ENCODE measurements at regions not wholly inside any gene's neighbourhood (a gene's known extent, or its start where the extent isn't known, plus 50 kb on each side); places are given as distances from the start of the nearest gene placed in this dataset.

DNA sequence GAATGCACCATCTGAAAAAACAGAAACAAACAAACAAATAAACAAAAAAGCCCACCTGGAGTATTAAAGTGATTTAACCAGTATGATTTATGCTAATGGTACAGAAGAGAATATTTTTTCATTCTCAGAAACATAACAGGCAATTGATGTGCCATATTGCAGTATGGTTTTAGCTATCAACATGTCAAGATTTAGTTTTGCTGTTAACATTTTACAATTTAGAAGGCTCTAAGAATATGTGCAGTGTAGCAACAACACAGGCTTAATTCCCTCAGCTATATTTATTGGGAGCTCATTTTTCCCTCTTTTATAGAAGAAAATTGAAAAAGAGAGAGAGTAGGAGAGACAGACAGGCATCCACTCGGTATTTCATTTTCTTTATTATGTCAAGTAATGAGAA is 1022.7 kb upstream of the CITED2 start:
- no peak overlapping the region for H3K56ac ChIP-seq (ENCODE audit: low read length)
- no peaks in the 10 kb centered on the region for H3K79me2 ChIP-seq (ENCODE audit: control insufficient read depth, insufficient read depth, low read length)
- no peak overlapping the region for H3K27ac ChIP-seq (ENCODE audit: low read depth, low read length)
- no peak overlapping the region for H3K4me3 ChIP-seq (ENCODE audit: low read length)
- no peak overlapping the region for H4K5ac ChIP-seq (ENCODE audit: low read length)
- WGBS (ENCODE audit: extremely low coverage, insufficient coverage, low lambda C conversion rate) = no CpG with 5 or more reads among the region's 1 CpG
- H3K9ac ChIP-seq (ENCODE audit: low read length) = no peak overlapping the region
- no peaks in the 10 kb centered on the region for H3K27me3 ChIP-seq (ENCODE audit: insufficient read depth, low read length, poor library complexity)
- H3K18ac ChIP-seq (ENCODE audit: low read length) = no peak overlapping the region
- no peaks in the 10 kb centered on the region for H3K4me1 ChIP-seq (ENCODE audit: control insufficient read depth, low read depth, low read length)
- no peak overlapping the region for H3K4me2 ChIP-seq (ENCODE audit: low read length)
- no peak overlapping the region for H3K4ac ChIP-seq (ENCODE audit: low read depth, low read length)
- H2BK5ac ChIP-seq (ENCODE audit: low read length) = no peak overlapping the region
- no peak overlapping the region for H2BK15ac ChIP-seq (replicated peaks; ENCODE audit: low read depth)
- no peak overlapping the region for H2BK120ac ChIP-seq (ENCODE audit: low read depth, low read length)
- no peak overlapping the region for H2AK5ac ChIP-seq (ENCODE audit: low read length)
- H3K79me1 ChIP-seq (ENCODE audit: low read length) = no peaks in the 10 kb centered on the region
- no peak overlapping the region for H3K23ac ChIP-seq (ENCODE audit: low read length)
- no peak overlapping the region for H4K8ac ChIP-seq (ENCODE audit: low read depth, low read length)
- no peaks in the 10 kb centered on the region for H3K36me3 ChIP-seq (ENCODE audit: control insufficient read depth, insufficient read depth, low read length)
- no peak for DNase-seq

DNA sequence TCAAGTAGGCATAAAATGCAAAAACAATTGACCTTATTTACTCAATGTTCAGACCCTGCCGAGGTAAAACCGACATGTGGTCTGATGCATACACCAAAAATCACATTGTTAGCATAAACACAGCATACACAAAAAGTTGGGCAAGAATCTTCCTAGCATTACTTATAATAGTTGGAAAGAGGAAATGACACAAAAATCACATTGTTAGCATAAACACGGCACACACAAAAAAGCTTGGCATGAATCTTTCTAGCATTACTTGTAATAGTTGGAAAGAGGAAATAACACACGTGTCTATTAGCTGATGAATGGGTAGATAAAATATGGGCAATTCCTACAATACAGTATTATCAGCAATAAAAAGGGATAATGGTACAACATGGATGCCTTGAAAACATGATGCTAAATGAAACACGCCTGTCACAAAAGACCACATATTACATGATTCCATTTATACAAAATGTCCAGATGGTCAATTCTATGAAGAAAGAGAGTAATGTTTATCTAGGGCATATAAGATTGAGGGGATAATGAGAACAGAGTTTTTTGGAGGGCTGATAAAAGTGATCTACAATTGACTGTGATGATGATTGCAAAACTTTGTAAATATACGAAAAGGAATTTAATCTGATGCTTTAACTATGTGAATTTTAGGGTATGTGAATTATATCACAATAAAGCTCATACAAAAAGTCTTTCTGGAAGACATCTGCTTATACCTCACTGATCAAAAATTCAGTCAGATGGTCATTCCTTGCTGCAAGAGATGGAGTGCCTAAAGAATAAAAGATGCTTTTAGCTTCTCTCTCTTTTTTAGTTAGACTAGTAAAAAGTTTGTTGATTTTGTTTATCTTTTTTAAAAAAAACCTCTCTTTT is 1019.5 kb upstream of the CITED2 start:
- Histone ChIP-seq H2AK5ac (ENCODE audit: low read length) (no peak overlapping the region), H2BK120ac (ENCODE audit: low read depth, low read length) (no peak overlapping the region), H3K36me3 (ENCODE audit: control insufficient read depth, insufficient read depth, low read length) (no peaks in the 10 kb centered on the region), H3K18ac (ENCODE audit: low read length) (peak overlapping the region; percentile 9), H3K4me1 (ENCODE audit: control insufficient read depth, low read depth, low read length) (no peaks in the 10 kb centered on the region), H3K9ac (ENCODE audit: low read length) (no peak overlapping the region), H3K4me2 (ENCODE audit: low read length) (no peak overlapping the region), H3K27ac (ENCODE audit: low read depth, low read length) (no peak overlapping the region), H3K23ac (ENCODE audit: low read length) (no peak overlapping the region), H3K27me3 (ENCODE audit: insufficient read depth, low read length, poor library complexity) (no peaks in the 10 kb centered on the region), H3K4ac (ENCODE audit: low read depth, low read length) (no peak overlapping the region), H3K56ac (ENCODE audit: low read length) (no peak overlapping the region), H3K79me2 (ENCODE audit: control insufficient read depth, insufficient read depth, low read length) (no peaks in the 10 kb centered on the region), H4K5ac (ENCODE audit: low read length) (no peak overlapping the region), H2BK15ac (replicated peaks; ENCODE audit: low read depth) (no peak overlapping the region), H2BK5ac (ENCODE audit: low read length) (no peak overlapping the region), H3K79me1 (ENCODE audit: low read length) (no peaks in the 10 kb centered on the region), H3K4me3 (ENCODE audit: low read length) (no peak overlapping the region), H4K8ac (ENCODE audit: low read depth, low read length) (no peak overlapping the region)
- no peak for DNase-seq
- WGBS (ENCODE audit: extremely low coverage, insufficient coverage, low lambda C conversion rate) = no CpG with 5 or more reads among the region's 6 CpGs

DNA sequence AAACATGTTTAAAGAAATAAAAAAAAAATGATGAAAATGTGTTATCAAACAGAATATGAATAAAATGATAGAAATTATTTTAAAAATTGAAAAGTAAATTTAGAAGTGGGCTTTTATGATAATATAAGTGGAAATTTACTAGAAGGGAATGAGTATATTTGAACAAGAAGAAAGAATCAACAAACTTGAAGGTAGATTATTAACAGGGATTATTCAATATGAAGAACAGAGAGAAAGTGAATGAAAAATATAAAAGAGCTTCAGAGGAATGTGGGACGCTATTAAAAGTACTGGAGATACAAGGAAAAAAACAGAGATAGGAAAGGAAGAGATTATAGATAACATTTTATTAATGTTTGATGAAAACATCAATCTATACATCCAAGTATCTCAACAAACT is 1014.4 kb upstream of the CITED2 start:
- Histone ChIP-seq H3K79me1 (ENCODE audit: low read length) (no peaks in the 10 kb centered on the region), H3K4me1 (ENCODE audit: control insufficient read depth, low read depth, low read length) (no peaks in the 10 kb centered on the region), H2AK5ac (ENCODE audit: low read length) (no peak overlapping the region), H3K23ac (ENCODE audit: low read length) (no peak overlapping the region), H3K18ac (ENCODE audit: low read length) (no peak overlapping the region), H3K27me3 (ENCODE audit: insufficient read depth, low read length, poor library complexity) (no peaks in the 10 kb centered on the region), H3K4ac (ENCODE audit: low read depth, low read length) (no peak overlapping the region), H2BK15ac (replicated peaks; ENCODE audit: low read depth) (no peak overlapping the region), H3K27ac (ENCODE audit: low read depth, low read length) (no peak overlapping the region), H2BK120ac (ENCODE audit: low read depth, low read length) (no peak overlapping the region), H3K79me2 (ENCODE audit: control insufficient read depth, insufficient read depth, low read length) (no peaks in the 10 kb centered on the region), H3K36me3 (ENCODE audit: control insufficient read depth, insufficient read depth, low read length) (no peaks in the 10 kb centered on the region), H2BK5ac (ENCODE audit: low read length) (no peak overlapping the region), H4K5ac (ENCODE audit: low read length) (no peak overlapping the region), H3K4me3 (ENCODE audit: low read length) (no peak overlapping the region), H3K9ac (ENCODE audit: low read length) (no peak overlapping the region), H4K8ac (ENCODE audit: low read depth, low read length) (no peak overlapping the region), H3K56ac (ENCODE audit: low read length) (no peak overlapping the region), H3K4me2 (ENCODE audit: low read length) (no peak overlapping the region)
- no CpG with 5 or more reads among the region's 1 CpG for WGBS (ENCODE audit: extremely low coverage, insufficient coverage, low lambda C conversion rate)
- no peak for DNase-seq

DNA sequence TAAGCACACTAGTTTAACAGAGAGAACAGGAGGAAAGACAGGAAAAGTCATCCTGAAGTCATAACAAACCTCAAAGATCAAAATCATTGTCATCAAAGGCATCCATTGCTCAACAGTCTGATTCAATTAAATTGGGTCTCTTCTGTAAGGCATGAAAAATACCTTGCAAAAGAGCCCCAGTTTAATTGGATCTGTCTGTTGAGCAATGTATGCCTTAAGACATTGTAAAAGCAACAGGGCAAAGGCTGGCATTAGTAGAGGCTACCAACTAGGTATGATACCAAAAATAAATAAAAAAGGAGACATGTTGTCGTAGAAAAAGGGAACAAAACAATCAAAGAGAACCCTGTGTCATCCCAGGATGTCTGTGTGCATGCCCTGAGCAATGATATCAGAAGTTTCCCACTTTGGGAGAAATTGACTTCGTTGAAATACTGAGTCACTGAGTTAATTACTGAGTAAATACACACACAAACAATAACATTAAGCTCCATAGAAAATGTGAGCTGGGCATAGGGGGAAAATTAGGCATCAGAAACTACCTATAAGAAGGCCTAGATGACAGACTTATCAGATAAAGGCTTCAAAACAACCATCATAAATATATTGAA is 1013.8 kb upstream of the CITED2 start:
- Histone ChIP-seq H3K4me2 (ENCODE audit: low read length) (no peak overlapping the region), H2AK5ac (ENCODE audit: low read length) (no peak overlapping the region), H3K36me3 (ENCODE audit: control insufficient read depth, insufficient read depth, low read length) (no peaks in the 10 kb centered on the region), H3K4ac (ENCODE audit: low read depth, low read length) (no peak overlapping the region), H4K8ac (ENCODE audit: low read depth, low read length) (no peak overlapping the region), H3K4me1 (ENCODE audit: control insufficient read depth, low read depth, low read length) (no peaks in the 10 kb centered on the region), H3K56ac (ENCODE audit: low read length) (no peak overlapping the region), H3K79me2 (ENCODE audit: control insufficient read depth, insufficient read depth, low read length) (no peaks in the 10 kb centered on the region), H3K23ac (ENCODE audit: low read length) (no peak overlapping the region), H2BK15ac (replicated peaks; ENCODE audit: low read depth) (no peak overlapping the region), H3K9ac (ENCODE audit: low read length) (no peak overlapping the region), H3K79me1 (ENCODE audit: low read length) (no peaks in the 10 kb centered on the region), H4K5ac (ENCODE audit: low read length) (no peak overlapping the region), H3K18ac (ENCODE audit: low read length) (no peak overlapping the region), H2BK120ac (ENCODE audit: low read depth, low read length) (no peak overlapping the region), H2BK5ac (ENCODE audit: low read length) (no peak overlapping the region), H3K4me3 (ENCODE audit: low read length) (no peak overlapping the region), H3K27me3 (ENCODE audit: insufficient read depth, low read length, poor library complexity) (no peaks in the 10 kb centered on the region), H3K27ac (ENCODE audit: low read depth, low read length) (no peak overlapping the region)
- WGBS (ENCODE audit: extremely low coverage, insufficient coverage, low lambda C conversion rate) = no CpG with 5 or more reads among the region's 2 CpGs
- DNase-seq = no peak

DNA sequence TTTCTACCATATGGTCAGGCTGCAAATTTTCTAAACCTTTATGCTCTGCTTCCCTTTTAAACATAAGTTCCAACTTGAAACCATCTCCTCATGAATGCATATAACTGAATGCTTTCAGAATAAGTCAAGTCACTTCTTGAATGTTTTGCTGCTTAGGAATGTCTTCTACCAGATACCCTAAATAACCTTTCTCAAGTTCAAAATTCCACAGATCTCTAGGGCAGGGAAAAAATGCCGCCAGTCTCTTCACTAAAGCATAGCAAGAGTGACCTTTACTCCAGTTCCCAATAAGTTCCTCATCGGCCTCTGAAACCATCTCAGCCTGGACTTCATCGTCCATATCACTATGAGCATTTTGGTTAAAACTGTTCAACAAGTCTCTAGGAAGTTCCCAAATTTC is 1011.2 kb upstream of the CITED2 start:
- Histone ChIP-seq H3K36me3 (ENCODE audit: control insufficient read depth, insufficient read depth, low read length) (no peaks in the 10 kb centered on the region), H4K5ac (ENCODE audit: low read length) (no peak overlapping the region), H3K27me3 (ENCODE audit: insufficient read depth, low read length, poor library complexity) (no peaks in the 10 kb centered on the region), H2BK5ac (ENCODE audit: low read length) (no peak overlapping the region), H3K4ac (ENCODE audit: low read depth, low read length) (no peak overlapping the region), H3K27ac (ENCODE audit: low read depth, low read length) (no peak overlapping the region), H3K79me2 (ENCODE audit: control insufficient read depth, insufficient read depth, low read length) (no peaks in the 10 kb centered on the region), H2AK5ac (ENCODE audit: low read length) (no peak overlapping the region), H4K8ac (ENCODE audit: low read depth, low read length) (no peak overlapping the region), H3K4me2 (ENCODE audit: low read length) (no peak overlapping the region), H3K9ac (ENCODE audit: low read length) (no peak overlapping the region), H3K23ac (ENCODE audit: low read length) (no peak overlapping the region), H3K4me3 (ENCODE audit: low read length) (no peak overlapping the region), H2BK15ac (replicated peaks; ENCODE audit: low read depth) (no peak overlapping the region), H3K56ac (ENCODE audit: low read length) (no peak overlapping the region), H3K18ac (ENCODE audit: low read length) (no peak overlapping the region), H2BK120ac (ENCODE audit: low read depth, low read length) (no peak overlapping the region), H3K4me1 (ENCODE audit: control insufficient read depth, low read depth, low read length) (no peaks in the 10 kb centered on the region), H3K79me1 (ENCODE audit: low read length) (no peaks in the 10 kb centered on the region)
- WGBS (ENCODE audit: extremely low coverage, insufficient coverage, low lambda C conversion rate) = no CpG with 5 or more reads among the region's 3 CpGs
- no peak for DNase-seq

All from mesendoderm (in vitro differentiated cells).